HCT116 (cell line): ENCODE measurements at regions not wholly inside any gene's neighbourhood (a gene's known extent, or its start where the extent isn't known, plus 50 kb on each side); places are given as distances from the start of the nearest gene placed in this dataset.

Experiments used
- ATAC-seq: fragments of 200-7000 bp; cut with Tn5 transposase; 2 replicates; pipeline ENCODE4 v1.9.1; 2020; ENCODE audit warnings: mild to moderate bottlenecking, moderate library complexity
- BruUV-seq: library from RNA; stranded (reverse); fragments of 400-500 nt; replicated peaks from 2 replicates; lab custom pipeline; 2021; lab: Mats Ljungman, UMichigan
- CTCF ChIA-PET: fragments of 300-600 bp; sonication (Branson Sonifier 250); formaldehyde crosslinking; loops from one replicate; lab custom pipeline; 2021; ENCODE audit warnings: antibody characterized with exemption; lab: Charles Lee
- POLR2A ChIA-PET: fragments of 300-600, 350-600 bp; sonication (Branson Sonifier 250); formaldehyde crosslinking; loops from one replicate; lab custom pipeline; 2021; ENCODE audit warnings: antibody characterized with exemption; lab: Charles Lee
- RAD21 ChIA-PET, 2 experiments: fragments of 300-600 bp; sonication (Branson Sonifier 250); formaldehyde crosslinking; loops; one replicate each; lab custom pipeline; 2023; ENCODE audit warnings: low total read pairs in 2 of 2; ENCODE audit not compliant: uncharacterized antibody in 2 of 2, unreplicated experiment in 2 of 2, low non-redundant PET in 1 of 2; lab: Charles Lee
- DNase-seq: peaks from one replicate; pipeline ENCODE4 v3.0.0-alpha.2; 2010; ENCODE audit warnings: low read depth, low spot score
- H2AFZ ChIP-seq: fragments of 200-600 bp; shearing (Covaris generic), sonication (generic); 2 replicates; pipeline ENCODE4 v1.6.1; 2017; ENCODE audit warnings: low read depth, mixed run types, mixed read lengths, antibody characterized with exemption, low read length; ENCODE audit not compliant: poor library complexity, severe bottlenecking
- H3K27ac ChIP-seq: 2 replicates; pipeline ENCODE4 v1.5.1; 2012; ENCODE audit warnings: low read depth, low read length
- H3K27me3 ChIP-seq: fragments of 200-600 bp; sonication (generic); 2 replicates; pipeline ENCODE4 v1.6.1; 2016; ENCODE audit warnings: mixed run types, low read length, mixed read lengths; ENCODE audit not compliant: insufficient read depth
- H3K36me3 ChIP-seq, 2 experiments: fragments of 200-500 bp in 1 of 2; fragments of 200-600 bp in 1 of 2; sonication (Bioruptor generic) in 1 of 2; sonication (generic) in 1 of 2; 2 replicates each; pipeline versions ENCODE4 v1.5.1 to v1.6.1; 2014 to 2016; ENCODE audit warnings: low read length in 2 of 2, inconsistent platforms in 1 of 2, mixed read lengths in 1 of 2, mixed run types in 1 of 2; ENCODE audit not compliant: insufficient read depth in 2 of 2, control insufficient read depth in 1 of 2
- H3K4me1 ChIP-seq, 2 experiments: fragments of 200-600 bp in 1 of 2; sonication (generic) in 1 of 2; 2 replicates each; pipeline versions ENCODE4 v1.5.1 to v1.6.1; 2012 to 2017; ENCODE audit warnings: low read length in 2 of 2, inconsistent platforms in 1 of 2, mild to moderate bottlenecking in 1 of 2, mixed read lengths in 1 of 2, mixed run types in 1 of 2, moderate library complexity in 1 of 2; ENCODE audit not compliant: insufficient read depth in 2 of 2, control insufficient read depth in 1 of 2
- H3K4me2 ChIP-seq: fragments of 200-600 bp; sonication (generic); 2 replicates; pipeline ENCODE4 v1.6.1; 2017; ENCODE audit warnings: mixed run types, low read length, mixed read lengths
- H3K4me3 ChIP-seq, 2 experiments: fragments of 200-600 bp in 1 of 2; sonication (generic) in 1 of 2; replicated peaks in 1 of 2; 2 replicates each; pipeline ENCODE4 v1.5.1; 2011 to 2016; ENCODE audit warnings: low read length in 2 of 2, control low read depth in 1 of 2, low read depth in 1 of 2, mild to moderate bottlenecking in 1 of 2, mixed read lengths in 1 of 2, mixed run types in 1 of 2
- H3K79me2 ChIP-seq: fragments of 200-600 bp; sonication (generic); 2 replicates; pipeline ENCODE4 v1.6.1; 2017; ENCODE audit warnings: mild to moderate bottlenecking, mixed run types, low read length, moderate library complexity, mixed read lengths; ENCODE audit not compliant: insufficient read depth
- H3K9ac ChIP-seq: fragments of 200-600 bp; sonication (generic); 2 replicates; pipeline ENCODE4 v1.6.1; 2016; ENCODE audit warnings: low read length, mixed read lengths
- H3K9me2 ChIP-seq: fragments of 200-600 bp; sonication (generic), shearing (Covaris generic); 2 replicates; pipeline ENCODE4 v1.6.1; 2017; ENCODE audit warnings: mixed run types, mild to moderate bottlenecking, moderate library complexity; ENCODE audit not compliant: insufficient read depth
- H3K9me3 ChIP-seq, 2 experiments: fragments of 200-500 bp in 1 of 2; fragments of 200-600 bp in 1 of 2; sonication (Bioruptor generic) in 1 of 2; sonication (generic) in 1 of 2; 2 replicates each; pipeline ENCODE4 v1.6.1; 2014 to 2017; ENCODE audit warnings: low read length in 2 of 2, mixed read lengths in 2 of 2, inconsistent platforms in 1 of 2, low read depth in 1 of 2, mild to moderate bottlenecking in 1 of 2, mixed run types in 1 of 2, moderate library complexity in 1 of 2; ENCODE audit not compliant: control insufficient read depth in 1 of 2, insufficient read depth in 1 of 2
- H4K20me1 ChIP-seq: fragments of 200-600 bp; sonication (generic), shearing (Covaris generic); 2 replicates; pipeline ENCODE4 v1.6.1; 2017; ENCODE audit warnings: mixed run types, mild to moderate bottlenecking, moderate library complexity; ENCODE audit not compliant: insufficient read depth
- ATF3 ChIP-seq: IDR thresholded peaks from 2 replicates; pipeline ENCODE4 v1.6.1; 2012
- CBX3 ChIP-seq: IDR thresholded peaks from 2 replicates; pipeline ENCODE4 v1.6.1; 2012; ENCODE audit warnings: low read depth
- CEBPB ChIP-seq: IDR thresholded peaks from 2 replicates; pipeline ENCODE4 v1.6.1; 2012; ENCODE audit warnings: low read depth
- EGR1 ChIP-seq: IDR thresholded peaks from 2 replicates; pipeline ENCODE4 v1.6.1; 2012; ENCODE audit warnings: low read depth
- ELF1 ChIP-seq: IDR thresholded peaks from 2 replicates; pipeline ENCODE4 v1.6.1; 2012; ENCODE audit warnings: low read depth, borderline replicate concordance
- EZH2 ChIP-seq: fragments of 200-600 bp; sonication (generic); IDR thresholded peaks from 2 replicates; pipeline ENCODE4 v1.6.1; 2017; ENCODE audit warnings: antibody characterized with exemption, mixed run types
- FOSL1 ChIP-seq: IDR thresholded peaks from 2 replicates; pipeline ENCODE4 v1.6.1; 2012; ENCODE audit warnings: low read depth
- JUND ChIP-seq: IDR thresholded peaks from 2 replicates; pipeline ENCODE4 v1.6.1; 2012
- POLR2AphosphoS5 ChIP-seq: IDR thresholded peaks from 2 replicates; pipeline ENCODE4 v1.6.1; 2011; ENCODE audit warnings: mild to moderate bottlenecking, low read depth, low read length, moderate library complexity
- REST ChIP-seq: IDR thresholded peaks from 2 replicates; pipeline ENCODE4 v1.6.1; 2012; ENCODE audit warnings: low read depth
- SIN3A ChIP-seq: IDR thresholded peaks from 2 replicates; pipeline ENCODE4 v1.6.1; 2012; ENCODE audit warnings: low read depth
- SP1 ChIP-seq: IDR thresholded peaks from 2 replicates; pipeline ENCODE4 v1.6.1; 2012; ENCODE audit warnings: low read depth
- SRF ChIP-seq: IDR thresholded peaks from 2 replicates; pipeline ENCODE4 v1.6.1; 2012; ENCODE audit warnings: low read depth
- TCF7L2 ChIP-seq: IDR thresholded peaks from 2 replicates; pipeline ENCODE4 v1.7.0; 2011; ENCODE audit warnings: borderline replicate concordance, inconsistent platforms; ENCODE audit not compliant: insufficient read depth, insufficient read length; ENCODE audit errors: extremely low read depth
- YY1 ChIP-seq: IDR thresholded peaks from 2 replicates; pipeline ENCODE4 v1.6.1; 2011; ENCODE audit warnings: low read length, low read depth, moderate library complexity, mild to moderate bottlenecking; ENCODE audit not compliant: insufficient replicate concordance; ENCODE audit errors: extremely low read depth
- ZFX ChIP-seq: fragments of 450-650 bp; IDR thresholded peaks from 2 replicates; pipeline ENCODE4 v1.6.1; 2017
- ZNF274 ChIP-seq: fragments of 200-500 bp; sonication (Bioruptor generic); IDR thresholded peaks from 2 replicates; pipeline ENCODE4 v1.6.1; 2014; ENCODE audit warnings: mild to moderate bottlenecking, low read depth, low read length, inconsistent platforms
- intact Hi-C: fragments of 100-400 bp; cut with micrococcal nuclease; formaldehyde crosslinking; loops from 2 replicates; pipeline ENCODE4 v1.10.0; 2022
- TF ChIP-seq, protein P1 (sequence below): IDR thresholded peaks from 2 replicates; pipeline ENCODE4 v1.6.1; 2011; ENCODE audit warnings: mild to moderate bottlenecking, low read length, moderate library complexity; ENCODE audit not compliant: insufficient replicate concordance; ENCODE audit errors: extremely low read depth
- TF ChIP-seq, protein P2 (sequence below): IDR thresholded peaks from 2 replicates; pipeline ENCODE4 v1.6.1; 2012

DNA sequence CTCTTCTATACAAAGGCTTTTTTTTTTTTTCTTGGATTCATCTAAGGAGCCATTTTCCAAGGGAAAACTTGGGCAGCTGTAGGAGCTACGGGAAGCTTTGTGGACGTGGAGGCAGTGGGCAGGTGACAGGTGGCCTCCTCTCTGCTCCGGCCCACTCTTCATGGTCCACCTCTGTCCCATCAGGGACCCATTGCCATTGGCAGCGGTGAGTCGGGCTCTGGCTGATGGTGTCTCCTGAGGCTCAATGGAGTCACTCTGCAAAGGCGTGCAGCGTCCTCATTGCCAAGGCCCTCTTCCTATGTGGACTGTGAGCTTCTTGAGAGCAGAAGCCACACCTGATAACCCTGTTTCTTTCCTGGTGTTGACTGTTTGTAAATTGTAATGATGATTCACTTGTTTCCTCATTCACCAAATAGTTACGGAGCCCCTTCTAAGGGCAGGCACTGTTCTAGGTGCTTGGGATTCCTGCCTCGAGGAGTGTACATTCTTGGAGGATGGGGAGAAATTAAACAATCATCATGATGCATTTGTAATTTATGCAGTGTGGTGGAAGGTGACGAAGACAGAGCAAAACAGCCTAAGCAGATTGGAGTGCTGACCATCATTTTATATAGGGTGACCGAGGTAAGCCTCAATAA lies 240.3 kb upstream of the HS6ST1 start:
- Histone ChIP-seq H3K27ac (no peak overlapping the region), H3K4me2 (no peak overlapping the region), H2AFZ (no peak overlapping the region), H3K36me3 (no peaks in the 10 kb centered on the region), H4K20me1 (no peaks in the 10 kb centered on the region), H3K79me2 (no peaks in the 10 kb centered on the region), H3K9me3 (no peaks in the 10 kb centered on the region), H3K9ac (no peak overlapping the region), H3K4me3 (no peak overlapping the region), H3K4me1 (no peaks in the 10 kb centered on the region), H3K27me3 (no peaks in the 10 kb centered on the region), H3K9me2 (no peaks in the 10 kb centered on the region)
- BruUV-seq, result no TSS peak
- ChIA-PET CTCF (no interaction called here), RAD21 (no interaction called here), POLR2A (no interaction called here)
- no peak for TF ChIP-seq CEBPB
- no peak for TF ChIP-seq FOSL1
- TF ChIP-seq, protein P1, sequence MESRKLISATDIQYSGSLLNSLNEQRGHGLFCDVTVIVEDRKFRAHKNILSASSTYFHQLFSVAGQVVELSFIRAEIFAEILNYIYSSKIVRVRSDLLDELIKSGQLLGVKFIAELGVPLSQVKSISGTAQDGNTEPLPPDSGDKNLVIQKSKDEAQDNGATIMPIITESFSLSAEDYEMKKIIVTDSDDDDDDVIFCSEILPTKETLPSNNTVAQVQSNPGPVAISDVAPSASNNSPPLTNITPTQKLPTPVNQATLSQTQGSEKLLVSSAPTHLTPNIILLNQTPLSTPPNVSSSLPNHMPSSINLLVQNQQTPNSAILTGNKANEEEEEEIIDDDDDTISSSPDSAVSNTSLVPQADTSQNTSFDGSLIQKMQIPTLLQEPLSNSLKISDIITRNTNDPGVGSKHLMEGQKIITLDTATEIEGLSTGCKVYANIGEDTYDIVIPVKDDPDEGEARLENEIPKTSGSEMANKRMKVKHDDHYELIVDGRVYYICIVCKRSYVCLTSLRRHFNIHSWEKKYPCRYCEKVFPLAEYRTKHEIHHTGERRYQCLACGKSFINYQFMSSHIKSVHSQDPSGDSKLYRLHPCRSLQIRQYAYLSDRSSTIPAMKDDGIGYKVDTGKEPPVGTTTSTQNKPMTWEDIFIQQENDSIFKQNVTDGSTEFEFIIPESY, result no peak
- no peak for TF ChIP-seq SIN3A
- no peak for TF ChIP-seq SRF
- TF ChIP-seq EGR1, result no peak
- no peak for TF ChIP-seq ELF1
- no peak for TF ChIP-seq ATF3
- TF ChIP-seq ZFX, result no peak
- TF ChIP-seq CBX3, result no peak
- TF ChIP-seq JUND, result no peak
- TF ChIP-seq ZNF274, result no peak
- no peak for TF ChIP-seq POLR2AphosphoS5
- no peak for TF ChIP-seq REST
- TF ChIP-seq, protein P2, sequence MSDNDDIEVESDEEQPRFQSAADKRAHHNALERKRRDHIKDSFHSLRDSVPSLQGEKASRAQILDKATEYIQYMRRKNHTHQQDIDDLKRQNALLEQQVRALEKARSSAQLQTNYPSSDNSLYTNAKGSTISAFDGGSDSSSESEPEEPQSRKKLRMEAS, result no peak
- no peak for TF ChIP-seq TCF7L2
- TF ChIP-seq YY1, result no peak
- no peak for TF ChIP-seq SP1
- no peak for TF ChIP-seq EZH2
- intact Hi-C loops, result no loop called here
- no peak for DNase-seq
- no peak for ATAC-seq
